Astrocyte (in vitro differentiated cells and primary cell): ENCODE measurements at regions not wholly inside any gene's neighbourhood (a gene's known extent, or its start where the extent isn't known, plus 50 kb on each side); places are given as distances from the start of the nearest gene placed in this dataset.

Experiments
- EZH2 ChIP-seq: IDR thresholded peaks from 2 replicates; pipeline ENCODE4 v1.6.1; 2012; ENCODE audit warnings: mild to moderate bottlenecking, low read length, inconsistent platforms; ENCODE audit not compliant: insufficient read depth
- TF ChIP-seq, protein P1 (sequence below): IDR thresholded peaks from 2 replicates; pipeline ENCODE4 v1.5.1; 2011; ENCODE audit warnings: low read depth, mild to moderate bottlenecking, inconsistent platforms, low read length, moderate library complexity; ENCODE audit not compliant: insufficient read depth

GRCh38 chr5:135124128-135124527, 90.1 kb upstream of the PITX1 start:
- no peak for TF ChIP-seq EZH2
- TF ChIP-seq, protein P1, sequence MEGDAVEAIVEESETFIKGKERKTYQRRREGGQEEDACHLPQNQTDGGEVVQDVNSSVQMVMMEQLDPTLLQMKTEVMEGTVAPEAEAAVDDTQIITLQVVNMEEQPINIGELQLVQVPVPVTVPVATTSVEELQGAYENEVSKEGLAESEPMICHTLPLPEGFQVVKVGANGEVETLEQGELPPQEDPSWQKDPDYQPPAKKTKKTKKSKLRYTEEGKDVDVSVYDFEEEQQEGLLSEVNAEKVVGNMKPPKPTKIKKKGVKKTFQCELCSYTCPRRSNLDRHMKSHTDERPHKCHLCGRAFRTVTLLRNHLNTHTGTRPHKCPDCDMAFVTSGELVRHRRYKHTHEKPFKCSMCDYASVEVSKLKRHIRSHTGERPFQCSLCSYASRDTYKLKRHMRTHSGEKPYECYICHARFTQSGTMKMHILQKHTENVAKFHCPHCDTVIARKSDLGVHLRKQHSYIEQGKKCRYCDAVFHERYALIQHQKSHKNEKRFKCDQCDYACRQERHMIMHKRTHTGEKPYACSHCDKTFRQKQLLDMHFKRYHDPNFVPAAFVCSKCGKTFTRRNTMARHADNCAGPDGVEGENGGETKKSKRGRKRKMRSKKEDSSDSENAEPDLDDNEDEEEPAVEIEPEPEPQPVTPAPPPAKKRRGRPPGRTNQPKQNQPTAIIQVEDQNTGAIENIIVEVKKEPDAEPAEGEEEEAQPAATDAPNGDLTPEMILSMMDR: no peak
